CD4-positive, alpha-beta memory T cell (primary cell): ENCODE measurements at regions not wholly inside any gene's neighbourhood (a gene's known extent, or its start where the extent isn't known, plus 50 kb on each side); places are given as distances from the start of the nearest gene placed in this dataset.

ENCODE experiments used
- CTCF ChIA-PET: fragments of 350-600 bp; sonication (Branson Sonifier 250); formaldehyde crosslinking; loops from one replicate; lab custom pipeline; 2021; ENCODE audit warnings: inconsistent platforms; ENCODE audit not compliant: partially characterized antibody; lab: Charles Lee
- POLR2A ChIA-PET: fragments of 350-600 bp; sonication (Branson Sonifier 250); formaldehyde crosslinking; loops from one replicate; lab custom pipeline; 2021; ENCODE audit not compliant: partially characterized antibody; lab: Charles Lee
- DNase-seq, 5 donors: peaks; one replicate each; pipeline versions ENCODE4 v3.0.0 to v3.0.0-alpha.2; 2020 to 2022; ENCODE audit warnings: mixed read lengths in 1 of 5
- H3K27ac ChIP-seq: one replicate; pipeline ENCODE4 v1.7.0; 2013; ENCODE audit warnings: low read depth, low read length
- H3K27me3 ChIP-seq: 2 replicates; pipeline ENCODE4 v1.7.0; 2013; ENCODE audit warnings: mild to moderate bottlenecking, low read length, moderate library complexity; ENCODE audit not compliant: insufficient read depth
- H3K36me3 ChIP-seq: 2 replicates; pipeline ENCODE4 v1.7.0; 2013; ENCODE audit warnings: mild to moderate bottlenecking, low read length, moderate library complexity; ENCODE audit not compliant: insufficient read depth
- H3K4me1 ChIP-seq: 2 replicates; pipeline ENCODE4 v1.7.0; 2013; ENCODE audit warnings: mild to moderate bottlenecking, low read length, moderate library complexity; ENCODE audit not compliant: insufficient read depth
- H3K4me3 ChIP-seq, 2 donors: one replicate each; pipeline ENCODE4 v1.7.0; 2013; ENCODE audit warnings: low read length in 2 of 2, mild to moderate bottlenecking in 1 of 2
- H3K9me3 ChIP-seq, 2 donors: one replicate each; pipeline ENCODE4 v1.7.0; 2013; ENCODE audit warnings: low read length in 2 of 2, control low read depth in 1 of 2; ENCODE audit not compliant: control insufficient read depth in 1 of 2
- H3K27ac Mint-ChIP-seq, 7 donors: one replicate each; pipeline ENCODE4 v1.8.0; 2020 to 2021; ENCODE audit warnings: mixed read lengths in 7 of 7, mild to moderate bottlenecking in 6 of 7, inconsistent platforms in 3 of 7, moderate library complexity in 3 of 7
- H3K27me3 Mint-ChIP-seq, 2 donors: one replicate each; pipeline ENCODE4 v1.8.0; 2020 to 2021; ENCODE audit warnings: mixed read lengths in 2 of 2
- H3K36me3 Mint-ChIP-seq, 2 donors: one replicate each; pipeline ENCODE4 v1.8.0; 2020 to 2021; ENCODE audit warnings: mixed read lengths in 2 of 2, inconsistent platforms in 1 of 2, mild to moderate bottlenecking in 1 of 2
- H3K4me1 Mint-ChIP-seq, 4 donors: one replicate each; pipeline ENCODE4 v1.8.0; 2020 to 2021; ENCODE audit warnings: mixed read lengths in 4 of 4, mild to moderate bottlenecking in 1 of 4
- H3K4me3 Mint-ChIP-seq, 8 donors: one replicate each; pipeline ENCODE4 v1.8.0; 2020 to 2021; ENCODE audit warnings: mixed read lengths in 8 of 8, mild to moderate bottlenecking in 7 of 8, moderate library complexity in 6 of 8, inconsistent platforms in 3 of 8
- H3K9me3 Mint-ChIP-seq, 8 donors: one replicate each; pipeline ENCODE4 v1.8.0; 2020 to 2021; ENCODE audit warnings: mixed read lengths in 8 of 8, mild to moderate bottlenecking in 5 of 8, inconsistent platforms in 3 of 8, moderate library complexity in 1 of 8
- intact Hi-C: fragments of 100-400 bp; cut with micrococcal nuclease; formaldehyde crosslinking; loops from one replicate; pipeline ENCODE4 v1.15.1; 2023

- Histone ChIP-seq H3K27ac (no peak overlapping the region), H3K4me1 (no peaks in the 10 kb centered on the region), H3K4me3 (no peak overlapping the region), H3K9me3 (no peaks in the 10 kb centered on the region), H3K36me3 (no peaks in the 10 kb centered on the region), H3K27me3 (peaks cover 9% of the 10 kb centered on the region)
- Mint-ChIP-seq H3K9me3 (no peaks in the 10 kb centered on the region), H3K36me3 (no peaks in the 10 kb centered on the region), H3K4me3 (no peak overlapping the region), H3K27me3 (peaks cover 19 to 30% of the 10 kb centered on the region in 2 donors), H3K4me1 (peaks cover 0 to 2% (median under 1%) of the 10 kb centered on the region in 4 donors), H3K27ac (no peak overlapping the region)
- CTCF ChIA-PET, result no interaction called here
- intact Hi-C loops, result no loop called here
- POLR2A ChIA-PET, result no interaction called here
- no peak for DNase-seq
These were observed 274.6 kb downstream of the BUD13 start for GRCh38 chr11:116498161-116498560.

DNA sequence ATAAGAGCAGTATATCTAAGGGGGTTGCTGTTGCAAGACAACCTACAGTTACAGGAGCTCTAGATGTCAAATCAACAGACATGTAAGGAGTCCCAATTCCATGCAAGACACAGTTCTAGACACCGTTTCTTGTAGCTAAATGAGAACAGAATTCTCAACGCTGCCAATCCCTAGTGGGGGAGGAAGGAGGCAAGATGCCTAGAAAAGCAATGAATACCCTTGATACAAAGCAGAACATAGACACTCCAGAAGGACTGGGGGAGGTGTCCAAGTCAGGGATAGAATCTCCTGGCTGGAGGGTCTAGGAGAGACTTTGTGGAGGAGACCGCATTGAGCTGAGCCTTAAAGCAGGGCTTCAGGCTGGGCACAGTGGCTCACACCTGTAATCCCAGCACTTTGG, 280.2 kb downstream of the BUD13 start:
- Mint-ChIP-seq H3K4me3 (no peak overlapping the region), H3K27ac (no peak overlapping the region), H3K27me3 (peaks cover 3 to 12% of the 10 kb centered on the region in 2 donors), H3K36me3 (no peaks in the 10 kb centered on the region), H3K9me3 (peaks cover 0 to 6% (median 0%) of the 10 kb centered on the region in 8 donors), H3K4me1 (no peaks in the 10 kb centered on the region)
- intact Hi-C loops, result no loop called here
- Histone ChIP-seq H3K4me1 (no peaks in the 10 kb centered on the region), H3K9me3 (no peaks in the 10 kb centered on the region), H3K36me3 (no peaks in the 10 kb centered on the region), H3K27me3 (no peaks in the 10 kb centered on the region), H3K27ac (no peak overlapping the region), H3K4me3 (no peak overlapping the region)
- ChIA-PET CTCF (no interaction called here), POLR2A (no interaction called here)
- no peak for DNase-seq

- no peak for DNase-seq
- Histone ChIP-seq H3K36me3 (no peaks in the 10 kb centered on the region), H3K4me1 (no peaks in the 10 kb centered on the region), H3K27ac (no peak overlapping the region), H3K4me3 (no peak overlapping the region), H3K27me3 (no peaks in the 10 kb centered on the region), H3K9me3 (no peaks in the 10 kb centered on the region)
- Mint-ChIP-seq H3K4me3 (no peak overlapping the region), H3K36me3 (no peaks in the 10 kb centered on the region), H3K9me3 (peaks cover 0 to 6% (median 0%) of the 10 kb centered on the region in 8 donors), H3K27ac (no peak overlapping the region), H3K27me3 (peaks cover 15 to 23% of the 10 kb centered on the region in 2 donors), H3K4me1 (no peaks in the 10 kb centered on the region)
- intact Hi-C loops, result no loop called here
- ChIA-PET POLR2A (no interaction called here), CTCF (no interaction called here)
These were observed 283.9 kb downstream of the BUD13 start for GRCh38 chr11:116488836-116489389.

- CTCF ChIA-PET, result no interaction called here
- no peaks in the 10 kb centered on the region for H3K36me3 Mint-ChIP-seq
- peaks cover 12 to 23% of the 10 kb centered on the region in 2 donors for H3K27me3 Mint-ChIP-seq
These were observed 287.4 kb downstream of the BUD13 start for GRCh38 chr11:116485425-116485824.

GRCh38 chr11:116482716-116483115, 290.1 kb downstream of the BUD13 start:
- H3K9me3 ChIP-seq, result no peaks in the 10 kb centered on the region
- H3K4me1 ChIP-seq, result no peaks in the 10 kb centered on the region
- ChIA-PET POLR2A (no interaction called here), CTCF (no interaction called here)
- no peaks in the 10 kb centered on the region for H3K36me3 ChIP-seq
- no peak overlapping the region for H3K27ac Mint-ChIP-seq
- no peaks in the 10 kb centered on the region for H3K4me1 Mint-ChIP-seq
- no peak overlapping the region for H3K27ac ChIP-seq
- no peak overlapping the region for H3K4me3 Mint-ChIP-seq
- intact Hi-C loops, result no loop called here
- peaks cover 0 to 2% (median 0%) of the 10 kb centered on the region in 8 donors for H3K9me3 Mint-ChIP-seq
- H3K27me3 ChIP-seq, result no peaks in the 10 kb centered on the region
- no peak for DNase-seq
- H3K36me3 Mint-ChIP-seq, result no peaks in the 10 kb centered on the region
- peaks cover 12 to 15% of the 10 kb centered on the region in 2 donors for H3K27me3 Mint-ChIP-seq
- no peak overlapping the region for H3K4me3 ChIP-seq

More at GRCh38 chr11:116485425-116485824, 287.4 kb downstream of the BUD13 start:
- POLR2A ChIA-PET, result no interaction called here
- no peaks in the 10 kb centered on the region for H3K4me1 Mint-ChIP-seq
- intact Hi-C loops, result no loop called here
- Histone ChIP-seq H3K36me3 (no peaks in the 10 kb centered on the region), H3K27me3 (no peaks in the 10 kb centered on the region), H3K4me3 (no peak overlapping the region), H3K9me3 (no peaks in the 10 kb centered on the region), H3K4me1 (no peaks in the 10 kb centered on the region), H3K27ac (no peak overlapping the region)
- peaks cover 0 to 2% (median 0%) of the 10 kb centered on the region in 8 donors for H3K9me3 Mint-ChIP-seq
- DNase-seq, result no peak
- H3K4me3 Mint-ChIP-seq, result no peak overlapping the region
- H3K27ac Mint-ChIP-seq, result no peak overlapping the region

GRCh38 chr11:116481126-116481675, 291.6 kb downstream of the BUD13 start:
- intact Hi-C loops, result no loop called here
- CTCF ChIA-PET, result no interaction called here
- Mint-ChIP-seq H3K9me3 (peaks cover 0 to 2% (median 0%) of the 10 kb centered on the region in 8 donors), H3K4me1 (no peaks in the 10 kb centered on the region), H3K4me3 (no peak overlapping the region), H3K36me3 (no peaks in the 10 kb centered on the region), H3K27me3 (peaks cover 6 to 10% of the 10 kb centered on the region in 2 donors), H3K27ac (no peak overlapping the region)
- no peaks in the 10 kb centered on the region for H3K27me3 ChIP-seq
- POLR2A ChIA-PET, result no interaction called here
- no peaks in the 10 kb centered on the region for H3K36me3 ChIP-seq
- DNase-seq, result no peak
- H3K27ac ChIP-seq, result no peak overlapping the region
- no peaks in the 10 kb centered on the region for H3K4me1 ChIP-seq
- H3K9me3 ChIP-seq, result no peaks in the 10 kb centered on the region
- H3K4me3 ChIP-seq, result no peak overlapping the region

- Histone ChIP-seq H3K36me3 (no peaks in the 10 kb centered on the region), H3K9me3 (no peaks in the 10 kb centered on the region), H3K27ac (no peak overlapping the region), H3K4me1 (no peaks in the 10 kb centered on the region), H3K27me3 (no peaks in the 10 kb centered on the region), H3K4me3 (no peak overlapping the region)
- no peaks in the 10 kb centered on the region for H3K4me1 Mint-ChIP-seq
- H3K27me3 Mint-ChIP-seq, result peaks cover 0 to 5% of the 10 kb centered on the region in 2 donors
- intact Hi-C loops, result no loop called here
- no peaks in the 10 kb centered on the region for H3K36me3 Mint-ChIP-seq
- no peak overlapping the region for H3K27ac Mint-ChIP-seq
- H3K4me3 Mint-ChIP-seq, result no peak overlapping the region
- peaks cover 0 to 2% (median 0%) of the 10 kb centered on the region in 8 donors for H3K9me3 Mint-ChIP-seq
- ChIA-PET POLR2A (no interaction called here), CTCF (no interaction called here)
- DNase-seq, result no peak
These were observed 293.8 kb downstream of the BUD13 start for GRCh38 chr11:116478669-116479668.
